ENCODE measurements at regions not wholly inside any gene's neighbourhood (a gene's known extent, or its start where the extent isn't known, plus 50 kb on each side); places are given as distances from the start of the nearest gene placed in this dataset.

GRCh38 chr3:148493631-148494030 lies 204.1 kb upstream of the AGTR1 start:
- TF ChIP-seq CTCF (IDR thresholded peaks at IDR 0.05) (no peak), POLR2A (IDR thresholded peaks at IDR 0.05) (no peak)
